GM23248 (cell line): ENCODE measurements at regions not wholly inside any gene's neighbourhood (a gene's known extent, or its start where the extent isn't known, plus 50 kb on each side); places are given as distances from the start of the nearest gene placed in this dataset.

Source experiments
- EZH2 ChIP-seq: fragments of 200-600 bp; sonication (generic); IDR thresholded peaks from 2 replicates; pipeline ENCODE4 v1.6.1; 2018; ENCODE audit warnings: antibody characterized with exemption, mild to moderate bottlenecking; ENCODE audit not compliant: insufficient read depth, poor library complexity, severe bottlenecking
- EZH2phosphoT487 ChIP-seq: fragments of 200-600 bp; sonication (generic); IDR thresholded peaks from 2 replicates; pipeline ENCODE4 v1.6.1; 2018; ENCODE audit warnings: antibody characterized with exemption, moderate library complexity, mild to moderate bottlenecking, low read depth; ENCODE audit not compliant: insufficient read depth

- TF ChIP-seq EZH2 (no peak), EZH2phosphoT487 (no peak)
Measured at GRCh38 chr1:90346349-90346748, 351.4 kb downstream of the ZNF326 start.
